Activated T-cell treated with anti-CD3 and anti-CD28 coated beads, Interleukin-2, amount 50 U/mL, for 4 hours (primary cell): ENCODE measurements at regions not wholly inside any gene's neighbourhood (a gene's known extent, or its start where the extent isn't known, plus 50 kb on each side); places are given as distances from the start of the nearest gene placed in this dataset.

Source experiments
- ATAC-seq, 2 donors: fragments of 200-7000 bp; cut with Tn5 transposase; one replicate each; pipeline ENCODE4 v1.10.0; 2021
- DNase-seq: peaks from one replicate; pipeline ENCODE4 v3.0.0-alpha.2; 2020
- H3K27me3 Mint-ChIP-seq: one replicate; pipeline ENCODE4 v1.8.0; 2021; ENCODE audit warnings: low read depth, mixed read lengths
- H3K36me3 Mint-ChIP-seq: one replicate; pipeline ENCODE4 v1.8.0; 2022; ENCODE audit warnings: mixed read lengths; ENCODE audit not compliant: insufficient read depth
- H3K4me1 Mint-ChIP-seq: one replicate; pipeline ENCODE4 v1.8.0; 2021; ENCODE audit warnings: low read depth, mixed read lengths
- H3K4me3 Mint-ChIP-seq: one replicate; pipeline ENCODE4 v1.8.0; 2021; ENCODE audit warnings: mild to moderate bottlenecking, moderate library complexity, mixed read lengths
- H3K9me3 Mint-ChIP-seq: one replicate; pipeline ENCODE4 v1.8.0; 2021; ENCODE audit warnings: mixed read lengths

- no peak overlapping the region for H3K4me3 Mint-ChIP-seq
- ATAC-seq (no peak), DNase-seq (no peak)
- no peaks in the 10 kb centered on the region for H3K9me3 Mint-ChIP-seq
- peaks cover 12% of the 10 kb centered on the region for H3K27me3 Mint-ChIP-seq
- H3K4me1 Mint-ChIP-seq, result no peaks in the 10 kb centered on the region
- H3K36me3 Mint-ChIP-seq, result no peaks in the 10 kb centered on the region
These were observed 162.8 kb downstream of the IRF8 start for GRCh38 chr16:86061721-86062120.

- Mint-ChIP-seq H3K36me3 (no peaks in the 10 kb centered on the region), H3K4me3 (no peak overlapping the region), H3K4me1 (no peaks in the 10 kb centered on the region), H3K27me3 (peaks cover 12% of the 10 kb centered on the region), H3K9me3 (no peaks in the 10 kb centered on the region)
- ATAC-seq (no peak), DNase-seq (no peak)
These were observed 163.5 kb downstream of the IRF8 start for GRCh38 chr16:86062271-86062965.

DNA sequence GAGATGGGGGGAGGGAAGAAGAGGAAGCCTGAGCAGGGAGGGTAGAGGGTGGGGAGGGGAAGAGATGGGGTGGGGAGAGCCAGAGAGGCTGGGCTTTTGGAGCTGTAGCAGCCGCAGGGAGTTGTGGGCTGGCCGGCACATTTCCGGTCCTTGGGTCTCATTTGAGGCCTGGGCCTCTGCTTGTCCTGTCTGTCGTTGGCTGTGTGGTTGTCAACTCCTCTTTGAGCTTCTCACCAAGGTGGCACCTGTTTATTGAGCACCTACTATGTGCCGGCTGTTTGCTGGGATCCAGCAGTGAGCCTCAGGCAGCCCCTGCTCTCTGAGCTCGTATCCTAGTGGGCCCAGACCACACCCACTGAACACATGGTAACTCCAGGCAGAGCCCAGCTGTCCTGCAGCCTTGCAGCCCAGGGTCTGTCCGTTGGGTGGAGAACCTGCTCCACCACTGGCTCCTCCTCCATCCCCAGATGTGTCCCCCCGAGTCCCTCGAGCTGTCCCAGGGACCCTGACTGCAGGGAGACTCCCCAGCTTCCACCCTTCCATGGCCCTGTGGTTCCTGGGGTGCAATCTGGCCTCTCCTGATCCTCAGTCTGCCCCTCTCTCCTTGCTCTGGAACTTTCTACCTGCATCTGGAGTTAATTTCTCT, 164.9 kb downstream of the IRF8 start:
- Mint-ChIP-seq H3K4me1 (no peaks in the 10 kb centered on the region), H3K4me3 (no peak overlapping the region), H3K27me3 (peaks cover 18% of the 10 kb centered on the region), H3K36me3 (no peaks in the 10 kb centered on the region), H3K9me3 (no peaks in the 10 kb centered on the region)
- ATAC-seq (no peak), DNase-seq (no peak)

DNA sequence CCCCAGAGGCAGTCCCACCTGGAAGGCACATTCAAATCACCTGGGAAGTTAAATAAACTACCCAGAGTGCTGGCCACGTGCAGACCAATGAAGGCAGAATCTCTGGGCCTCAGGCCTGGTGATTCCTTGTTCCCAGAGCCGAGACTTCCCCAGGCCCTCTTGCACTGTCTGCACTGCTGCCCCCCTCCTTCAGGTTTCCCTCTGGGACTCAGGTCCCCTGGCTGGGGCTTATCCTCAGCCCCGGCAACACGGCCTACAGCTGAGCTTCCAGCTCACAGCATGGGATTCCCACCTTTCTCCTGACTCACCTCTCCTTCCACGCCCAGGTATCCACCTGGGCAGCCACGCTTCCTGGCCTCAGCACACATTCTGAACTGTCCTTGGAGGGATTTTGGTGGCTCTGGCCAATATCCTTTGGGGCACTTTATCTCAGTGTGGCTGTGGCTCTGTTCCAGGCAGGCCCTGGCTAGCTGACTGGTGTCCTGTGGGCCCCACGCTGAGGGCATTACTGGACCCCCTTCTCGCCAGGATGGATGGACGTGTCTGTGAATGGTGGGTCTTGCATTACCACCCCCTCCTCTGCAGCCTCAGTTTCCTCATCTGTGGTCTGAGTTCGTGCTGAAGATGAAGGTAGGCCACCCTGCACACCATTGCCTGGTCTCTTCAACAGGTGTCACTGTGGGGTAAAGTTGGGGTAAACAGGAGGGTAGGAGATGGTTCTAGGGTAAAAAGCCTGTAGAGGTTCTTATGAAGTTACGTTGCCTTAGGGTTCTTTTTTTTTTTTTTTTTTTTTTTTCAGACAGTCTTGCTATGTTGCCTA, 165.7 kb downstream of the IRF8 start:
- no peak for DNase-seq
- H3K27me3 Mint-ChIP-seq, result peaks cover 20% of the 10 kb centered on the region
- H3K36me3 Mint-ChIP-seq, result no peaks in the 10 kb centered on the region
- no peak overlapping the region for H3K4me3 Mint-ChIP-seq
- H3K9me3 Mint-ChIP-seq, result no peaks in the 10 kb centered on the region
- H3K4me1 Mint-ChIP-seq, result no peaks in the 10 kb centered on the region
- no peak for ATAC-seq

DNA sequence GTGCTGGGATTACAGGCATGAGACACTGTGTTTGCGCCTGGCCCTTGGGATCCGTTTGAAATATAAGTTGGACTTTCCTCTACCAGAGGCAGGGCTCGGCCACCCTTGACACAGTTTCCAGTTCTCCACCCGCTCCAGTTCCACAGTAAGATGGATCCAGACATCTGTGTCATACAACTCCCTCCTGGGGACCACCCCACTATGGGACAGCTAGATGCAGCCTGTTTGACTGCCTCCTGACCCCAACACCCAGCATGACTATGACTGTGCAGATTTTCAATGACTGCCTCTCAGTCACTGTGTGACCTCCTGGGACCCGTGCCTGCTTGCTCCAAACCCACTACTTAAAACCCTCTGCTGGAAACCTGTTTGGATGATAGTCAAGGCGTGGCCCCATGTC, 166.7 kb downstream of the IRF8 start:
- no peaks in the 10 kb centered on the region for H3K36me3 Mint-ChIP-seq

GRCh38 chr16:86066811-86067210, 167.8 kb downstream of the IRF8 start:
- Mint-ChIP-seq H3K27me3 (peaks cover 24% of the 10 kb centered on the region), H3K4me1 (no peaks in the 10 kb centered on the region), H3K4me3 (no peak overlapping the region), H3K9me3 (no peaks in the 10 kb centered on the region), H3K36me3 (no peaks in the 10 kb centered on the region)
- ATAC-seq (no peak), DNase-seq (no peak)

More for the DNA sequence above, 166.7 kb downstream of the IRF8 start:
- no peak for ATAC-seq
- Mint-ChIP-seq H3K9me3 (no peaks in the 10 kb centered on the region), H3K27me3 (peaks cover 23% of the 10 kb centered on the region), H3K4me3 (no peak overlapping the region), H3K4me1 (no peaks in the 10 kb centered on the region)
- no peak for DNase-seq

- Mint-ChIP-seq H3K4me3 (no peak overlapping the region), H3K4me1 (no peaks in the 10 kb centered on the region), H3K36me3 (no peaks in the 10 kb centered on the region), H3K27me3 (peaks cover 27% of the 10 kb centered on the region), H3K9me3 (no peaks in the 10 kb centered on the region)
- no peak for DNase-seq
- no peak for ATAC-seq
These were observed 168.6 kb downstream of the IRF8 start for GRCh38 chr16:86067516-86067915.

- H3K4me3 Mint-ChIP-seq, result no peak overlapping the region
- no peak for ATAC-seq
- no peaks in the 10 kb centered on the region for H3K4me1 Mint-ChIP-seq
- peaks cover 31% of the 10 kb centered on the region for H3K27me3 Mint-ChIP-seq
- no peaks in the 10 kb centered on the region for H3K9me3 Mint-ChIP-seq
- DNase-seq, result no peak
- H3K36me3 Mint-ChIP-seq, result no peaks in the 10 kb centered on the region
These were observed 169.0 kb downstream of the IRF8 start for GRCh38 chr16:86067936-86068335.

DNA sequence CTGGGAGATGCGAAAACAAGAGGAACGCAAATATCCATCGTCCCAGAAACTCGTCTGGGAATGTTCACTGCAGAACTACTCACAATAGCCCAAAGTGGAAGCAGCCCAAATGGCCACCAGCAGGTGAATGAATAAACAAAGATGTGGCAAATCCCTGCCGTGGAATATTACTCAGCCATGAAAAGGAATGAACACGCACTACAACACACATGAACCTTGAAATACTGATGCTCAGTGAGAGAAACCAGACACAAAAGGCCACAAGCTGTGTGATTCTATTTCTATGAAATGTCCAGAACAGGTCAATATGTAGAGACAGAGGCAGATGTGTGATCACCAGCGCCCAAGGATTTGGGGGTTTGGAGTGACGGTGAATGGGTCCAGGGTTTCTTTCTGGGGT, 169.8 kb downstream of the IRF8 start:
- Mint-ChIP-seq H3K27me3 (peaks cover 35% of the 10 kb centered on the region), H3K4me1 (no peaks in the 10 kb centered on the region), H3K4me3 (no peak overlapping the region), H3K36me3 (no peaks in the 10 kb centered on the region), H3K9me3 (no peaks in the 10 kb centered on the region)
- no peak for ATAC-seq
- no peak for DNase-seq

GRCh38 chr16:86069736-86070298, 170.9 kb downstream of the IRF8 start:
- H3K4me1 Mint-ChIP-seq, result no peaks in the 10 kb centered on the region
- no peak for ATAC-seq
- no peaks in the 10 kb centered on the region for H3K9me3 Mint-ChIP-seq
- H3K27me3 Mint-ChIP-seq, result peaks cover 36% of the 10 kb centered on the region
- DNase-seq, result no peak
- H3K36me3 Mint-ChIP-seq, result no peaks in the 10 kb centered on the region
- H3K4me3 Mint-ChIP-seq, result no peak overlapping the region

DNA sequence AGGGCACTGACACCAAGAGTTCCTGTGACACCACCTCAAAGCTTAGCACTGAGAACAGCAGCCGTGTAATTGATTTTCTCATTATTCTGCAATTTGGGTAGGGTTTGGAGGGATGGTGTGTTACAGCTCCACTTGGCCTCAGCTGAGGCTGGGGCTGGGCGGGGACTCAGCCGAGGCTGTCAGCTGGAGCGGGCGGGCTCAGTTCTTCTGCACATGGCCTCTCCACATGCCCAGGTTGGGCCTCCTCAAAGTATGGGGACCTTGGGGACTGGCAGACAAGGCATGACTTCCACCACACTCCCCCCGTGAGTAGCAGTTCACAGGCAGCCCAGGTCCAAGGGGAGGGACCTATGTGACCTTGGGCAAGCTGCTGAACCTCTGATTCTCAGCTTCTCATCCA, 171.5 kb downstream of the IRF8 start:
- no peak for ATAC-seq

DNA sequence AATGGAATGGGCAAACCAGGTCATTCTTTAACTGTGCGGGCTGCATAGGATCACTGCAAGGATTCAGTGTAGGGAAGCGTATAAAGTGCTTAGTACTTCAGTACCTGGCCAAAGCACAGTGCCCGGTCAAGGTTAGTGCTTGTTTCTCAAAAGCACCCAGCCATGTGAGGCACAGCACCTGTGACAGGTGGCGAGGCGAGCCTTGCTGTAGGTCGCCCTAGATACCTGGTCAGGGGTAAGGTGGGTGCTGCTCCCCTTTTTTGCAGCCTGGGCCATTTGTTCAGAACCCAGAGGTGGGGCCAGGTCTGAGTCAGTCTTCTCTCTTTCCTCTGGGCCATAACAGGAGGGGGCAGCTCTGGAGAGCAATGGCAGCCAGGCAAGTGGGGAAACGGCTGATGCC, 172.0 kb downstream of the IRF8 start:
- H3K9me3 Mint-ChIP-seq, result no peaks in the 10 kb centered on the region
- peaks cover 44% of the 10 kb centered on the region for H3K27me3 Mint-ChIP-seq
- H3K36me3 Mint-ChIP-seq, result no peaks in the 10 kb centered on the region
- H3K4me1 Mint-ChIP-seq, result no peaks in the 10 kb centered on the region
- H3K4me3 Mint-ChIP-seq, result no peak overlapping the region
- DNase-seq (no peak), ATAC-seq (no peak)

More for the DNA sequence above, 171.5 kb downstream of the IRF8 start:
- Mint-ChIP-seq H3K27me3 (peaks cover 42% of the 10 kb centered on the region), H3K36me3 (no peaks in the 10 kb centered on the region), H3K4me1 (no peaks in the 10 kb centered on the region), H3K4me3 (no peak overlapping the region), H3K9me3 (no peaks in the 10 kb centered on the region)
- DNase-seq, result no peak

DNA sequence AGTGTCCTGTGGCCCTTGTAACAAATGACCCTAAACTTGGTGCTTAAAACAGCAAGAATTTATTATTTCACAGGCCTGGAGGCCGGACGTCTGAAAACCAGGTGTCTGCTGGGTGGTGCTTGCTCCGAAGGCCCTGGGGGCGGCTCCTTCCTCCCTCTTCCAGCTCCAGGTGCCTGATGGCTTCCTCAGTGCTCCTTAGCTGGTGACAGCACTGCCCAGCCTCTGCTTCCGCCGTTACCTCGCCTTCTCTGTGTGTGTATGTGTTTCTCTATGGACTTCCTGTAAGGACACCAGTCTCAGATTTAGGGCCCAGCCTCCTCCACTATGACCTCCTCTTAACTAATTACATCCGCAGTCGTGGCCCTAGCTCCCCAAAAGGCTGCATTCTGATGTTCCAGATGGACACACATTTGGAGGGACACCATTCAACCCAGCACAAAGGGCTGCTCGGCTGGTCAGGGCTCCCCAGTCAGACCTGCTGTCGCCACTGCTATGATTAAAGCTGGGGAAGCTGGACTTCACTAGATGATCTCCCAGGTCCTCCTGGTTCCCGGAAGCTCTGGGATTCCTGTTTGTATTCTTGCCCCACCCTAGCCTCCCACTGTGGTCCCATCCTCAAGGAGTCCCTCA, 172.8 kb downstream of the IRF8 start:
- ATAC-seq, result no peak
- no peak overlapping the region for H3K4me3 Mint-ChIP-seq

More for the DNA sequence above, 172.8 kb downstream of the IRF8 start:
- H3K36me3 Mint-ChIP-seq, result no peaks in the 10 kb centered on the region
- no peaks in the 10 kb centered on the region for H3K4me1 Mint-ChIP-seq
- H3K9me3 Mint-ChIP-seq, result no peaks in the 10 kb centered on the region
- no peak for DNase-seq
- peaks cover 44% of the 10 kb centered on the region for H3K27me3 Mint-ChIP-seq
